Panc1 (cell line): ENCODE measurements at regions not wholly inside any gene's neighbourhood (a gene's known extent, or its start where the extent isn't known, plus 50 kb on each side); places are given as distances from the start of the nearest gene placed in this dataset.

Experiments
- ATAC-seq: fragments of 200-7000 bp; cut with Tn5 transposase; 2 replicates; pipeline ENCODE4 v1.9.1; 2020; ENCODE audit warnings: mild to moderate bottlenecking, moderate library complexity
- BruUV-seq: library from RNA; stranded (reverse); fragments of 400-500 nt; replicated peaks from 2 replicates; lab custom pipeline; 2021; lab: Mats Ljungman, UMichigan
- CTCF ChIA-PET: fragments of 300-600 bp; sonication (Branson Sonifier 250); formaldehyde crosslinking; loops from one replicate; lab custom pipeline; 2022; ENCODE audit warnings: antibody characterized with exemption; lab: Charles Lee
- POLR2A ChIA-PET: fragments of 300-600 bp; sonication (Branson Sonifier 250); formaldehyde crosslinking; loops from one replicate; lab custom pipeline; 2022; ENCODE audit warnings: antibody characterized with exemption; lab: Charles Lee
- DNase-seq: peaks from one replicate; pipeline ENCODE4 v3.0.0-alpha.2; 2010; ENCODE audit warnings: low read depth, low spot score
- H3K27ac ChIP-seq: 2 replicates; pipeline ENCODE4 v1.5.1; 2011; ENCODE audit warnings: mild to moderate bottlenecking, low read length, inconsistent platforms
- H3K27me3 ChIP-seq: fragments of 200-500 bp; sonication (Bioruptor generic); 2 replicates; pipeline ENCODE4 v1.6.0; 2014; ENCODE audit warnings: low read length, inconsistent platforms; ENCODE audit not compliant: control insufficient read depth, insufficient read depth
- H3K36me3 ChIP-seq: fragments of 200-500 bp; sonication (Bioruptor generic); 2 replicates; pipeline ENCODE4 v1.5.1; 2014; ENCODE audit warnings: inconsistent platforms, mild to moderate bottlenecking, low read length, moderate library complexity; ENCODE audit not compliant: control insufficient read depth, insufficient read depth
- H3K4me1 ChIP-seq: 2 replicates; pipeline ENCODE4 v1.5.1; 2011; ENCODE audit warnings: inconsistent platforms, mild to moderate bottlenecking, low read length, moderate library complexity; ENCODE audit not compliant: control insufficient read depth, insufficient read depth
- H3K4me3 ChIP-seq, 2 experiments: 2 replicates each; pipeline ENCODE4 v1.5.1; 2011 to 2012; ENCODE audit warnings: low read depth in 2 of 2, low read length in 2 of 2, mild to moderate bottlenecking in 2 of 2, inconsistent platforms in 1 of 2, moderate library complexity in 1 of 2
- H3K9me3 ChIP-seq: fragments of 200-500 bp; sonication (Bioruptor generic); 2 replicates; pipeline ENCODE4 v1.5.1; 2014; ENCODE audit warnings: low read depth, mild to moderate bottlenecking, inconsistent platforms, low read length, moderate library complexity; ENCODE audit not compliant: control insufficient read depth, insufficient read depth
- POLR2AphosphoS5 ChIP-seq: IDR thresholded peaks from 2 replicates; pipeline ENCODE4 v1.6.1; 2012; ENCODE audit warnings: mild to moderate bottlenecking, low read depth, low read length, moderate library complexity
- SIN3A ChIP-seq: IDR thresholded peaks from 2 replicates; pipeline ENCODE4 v1.6.1; 2012; ENCODE audit warnings: low read depth, mild to moderate bottlenecking, low read length, moderate library complexity, borderline replicate concordance; ENCODE audit not compliant: insufficient read depth
- TCF7L2 ChIP-seq: IDR thresholded peaks from 2 replicates; pipeline ENCODE4 v1.6.1; 2011; ENCODE audit warnings: mild to moderate bottlenecking, low read depth, low read length, inconsistent platforms
- in situ Hi-C: cut with HindIII; loops from 2 replicates; pipeline ENCODE4 v1.10.0; 2016; ENCODE audit warnings: low sequenced_read_pairs, low pct_unique_long_range_greater_than_20kb
- intact Hi-C: fragments of 100-400 bp; cut with micrococcal nuclease; formaldehyde crosslinking; loops from one replicate; pipeline ENCODE4 v1.10.0; 2022; ENCODE audit not compliant: unreplicated experiment
- TF ChIP-seq, protein P1 (sequence below), 2 experiments: IDR thresholded peaks; 2 replicates each; pipeline ENCODE4 v1.6.1; 2011 to 2012; ENCODE audit warnings: low read depth in 2 of 2, control low read depth in 1 of 2, low read length in 1 of 2, mild to moderate bottlenecking in 1 of 2, moderate library complexity in 1 of 2; ENCODE audit not compliant: insufficient read depth in 1 of 2
- TF ChIP-seq, protein P2 (sequence below): fragments of 450-650 bp; IDR thresholded peaks from 2 replicates; pipeline ENCODE4 v1.5.1; 2017; ENCODE audit warnings: mild to moderate bottlenecking

DNA sequence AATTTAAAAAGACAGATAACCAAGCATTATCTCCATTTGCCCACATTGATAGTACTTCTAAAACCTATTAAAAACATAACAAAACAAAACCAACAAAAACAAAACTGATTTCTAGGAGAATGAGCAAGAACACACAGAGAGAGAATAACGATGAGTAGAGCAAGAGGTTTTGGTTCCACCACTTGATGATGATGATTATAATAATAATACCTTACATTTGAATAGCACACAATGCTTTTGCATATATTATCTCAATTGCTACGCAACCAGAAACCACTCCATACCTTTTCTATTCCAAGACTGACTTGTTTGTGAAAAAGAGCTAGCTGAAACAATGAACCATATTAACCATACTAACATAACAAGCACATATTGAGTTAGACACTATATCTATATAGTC is 1090.9 kb downstream of the SH3BGRL start:
- CTCF ChIA-PET, result no interaction called here
- POLR2A ChIA-PET, result no interaction called here
- TF ChIP-seq SIN3A, result no peak
- TF ChIP-seq, protein P1, sequence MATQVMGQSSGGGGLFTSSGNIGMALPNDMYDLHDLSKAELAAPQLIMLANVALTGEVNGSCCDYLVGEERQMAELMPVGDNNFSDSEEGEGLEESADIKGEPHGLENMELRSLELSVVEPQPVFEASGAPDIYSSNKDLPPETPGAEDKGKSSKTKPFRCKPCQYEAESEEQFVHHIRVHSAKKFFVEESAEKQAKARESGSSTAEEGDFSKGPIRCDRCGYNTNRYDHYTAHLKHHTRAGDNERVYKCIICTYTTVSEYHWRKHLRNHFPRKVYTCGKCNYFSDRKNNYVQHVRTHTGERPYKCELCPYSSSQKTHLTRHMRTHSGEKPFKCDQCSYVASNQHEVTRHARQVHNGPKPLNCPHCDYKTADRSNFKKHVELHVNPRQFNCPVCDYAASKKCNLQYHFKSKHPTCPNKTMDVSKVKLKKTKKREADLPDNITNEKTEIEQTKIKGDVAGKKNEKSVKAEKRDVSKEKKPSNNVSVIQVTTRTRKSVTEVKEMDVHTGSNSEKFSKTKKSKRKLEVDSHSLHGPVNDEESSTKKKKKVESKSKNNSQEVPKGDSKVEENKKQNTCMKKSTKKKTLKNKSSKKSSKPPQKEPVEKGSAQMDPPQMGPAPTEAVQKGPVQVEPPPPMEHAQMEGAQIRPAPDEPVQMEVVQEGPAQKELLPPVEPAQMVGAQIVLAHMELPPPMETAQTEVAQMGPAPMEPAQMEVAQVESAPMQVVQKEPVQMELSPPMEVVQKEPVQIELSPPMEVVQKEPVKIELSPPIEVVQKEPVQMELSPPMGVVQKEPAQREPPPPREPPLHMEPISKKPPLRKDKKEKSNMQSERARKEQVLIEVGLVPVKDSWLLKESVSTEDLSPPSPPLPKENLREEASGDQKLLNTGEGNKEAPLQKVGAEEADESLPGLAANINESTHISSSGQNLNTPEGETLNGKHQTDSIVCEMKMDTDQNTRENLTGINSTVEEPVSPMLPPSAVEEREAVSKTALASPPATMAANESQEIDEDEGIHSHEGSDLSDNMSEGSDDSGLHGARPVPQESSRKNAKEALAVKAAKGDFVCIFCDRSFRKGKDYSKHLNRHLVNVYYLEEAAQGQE (IDR thresholded peaks at IDR 0.05; ENCODE audit: insufficient read depth in 1 of 2, low read depth in 2 of 2, low read length in 1 of 2), result no peak
- TF ChIP-seq, protein P2, sequence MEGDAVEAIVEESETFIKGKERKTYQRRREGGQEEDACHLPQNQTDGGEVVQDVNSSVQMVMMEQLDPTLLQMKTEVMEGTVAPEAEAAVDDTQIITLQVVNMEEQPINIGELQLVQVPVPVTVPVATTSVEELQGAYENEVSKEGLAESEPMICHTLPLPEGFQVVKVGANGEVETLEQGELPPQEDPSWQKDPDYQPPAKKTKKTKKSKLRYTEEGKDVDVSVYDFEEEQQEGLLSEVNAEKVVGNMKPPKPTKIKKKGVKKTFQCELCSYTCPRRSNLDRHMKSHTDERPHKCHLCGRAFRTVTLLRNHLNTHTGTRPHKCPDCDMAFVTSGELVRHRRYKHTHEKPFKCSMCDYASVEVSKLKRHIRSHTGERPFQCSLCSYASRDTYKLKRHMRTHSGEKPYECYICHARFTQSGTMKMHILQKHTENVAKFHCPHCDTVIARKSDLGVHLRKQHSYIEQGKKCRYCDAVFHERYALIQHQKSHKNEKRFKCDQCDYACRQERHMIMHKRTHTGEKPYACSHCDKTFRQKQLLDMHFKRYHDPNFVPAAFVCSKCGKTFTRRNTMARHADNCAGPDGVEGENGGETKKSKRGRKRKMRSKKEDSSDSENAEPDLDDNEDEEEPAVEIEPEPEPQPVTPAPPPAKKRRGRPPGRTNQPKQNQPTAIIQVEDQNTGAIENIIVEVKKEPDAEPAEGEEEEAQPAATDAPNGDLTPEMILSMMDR, result no peak
- TF ChIP-seq TCF7L2, result no peak
- TF ChIP-seq POLR2AphosphoS5, result no peak
- ATAC-seq, result no peak
- no TSS peak for BruUV-seq
- no peak overlapping the region for H3K27ac ChIP-seq
- H3K27me3 ChIP-seq, result no peaks in the 10 kb centered on the region
- intact Hi-C loops, result no loop called here
- no peak for DNase-seq
- no peaks in the 10 kb centered on the region for H3K9me3 ChIP-seq
- no peaks in the 10 kb centered on the region for H3K4me1 ChIP-seq
- H3K4me3 ChIP-seq, result no peak overlapping the region
- in situ Hi-C loops, result no loop called here
- H3K36me3 ChIP-seq, result no peaks in the 10 kb centered on the region

DNA sequence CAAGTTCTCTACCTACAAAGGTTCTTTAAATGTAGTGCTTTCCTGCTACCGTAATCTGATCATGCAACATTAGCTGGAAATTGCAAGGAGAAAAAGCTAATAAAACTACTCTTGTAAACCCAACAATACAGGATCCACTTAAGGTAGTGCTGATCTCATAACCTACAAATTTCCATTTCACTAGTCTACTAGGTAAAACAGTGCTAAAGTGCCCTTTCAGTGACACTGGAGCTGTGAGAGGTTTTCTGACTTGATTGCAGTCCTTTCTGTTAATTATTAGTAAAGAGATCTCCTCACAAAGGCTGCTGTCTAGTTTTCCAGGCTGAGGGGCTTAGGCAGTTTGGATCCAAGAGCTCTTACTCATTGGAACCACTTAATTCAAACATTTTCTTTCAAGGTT is 1118.7 kb downstream of the SH3BGRL start:
- no peak for ATAC-seq
- no TSS peak for BruUV-seq
- ChIA-PET POLR2A (no interaction called here), CTCF (no interaction called here)
- Histone ChIP-seq H3K36me3 (no peaks in the 10 kb centered on the region), H3K4me1 (no peaks in the 10 kb centered on the region), H3K27ac (no peak overlapping the region), H3K27me3 (no peaks in the 10 kb centered on the region), H3K9me3 (no peaks in the 10 kb centered on the region), H3K4me3 (no peak overlapping the region)
- intact Hi-C loops, result no loop called here
- no peak for DNase-seq
- in situ Hi-C loops, result no loop called here
- TF ChIP-seq POLR2AphosphoS5, result no peak
- TF ChIP-seq SIN3A, result no peak
- TF ChIP-seq TCF7L2, result no peak
- TF ChIP-seq, protein P2, result no peak
- TF ChIP-seq, protein P1 (IDR thresholded peaks at IDR 0.05; ENCODE audit: insufficient read depth in 1 of 2, low read depth in 2 of 2, low read length in 1 of 2), result no peak
